HUES48 (cell line): ENCODE measurements at regions not wholly inside any gene's neighbourhood (a gene's known extent, or its start where the extent isn't known, plus 50 kb on each side); places are given as distances from the start of the nearest gene placed in this dataset.

Experiments used
- H3K27ac ChIP-seq: one replicate; pipeline ENCODE4 v1.7.0; 2013; ENCODE audit warnings: low read depth, low read length, inconsistent platforms
- H3K27me3 ChIP-seq: 2 replicates; pipeline ENCODE4 v1.6.1; 2013; ENCODE audit warnings: mild to moderate bottlenecking, low read length; ENCODE audit not compliant: control insufficient read depth, insufficient read depth
- H3K36me3 ChIP-seq: 2 replicates; pipeline ENCODE4 v1.6.1; 2013; ENCODE audit warnings: low read length; ENCODE audit not compliant: control insufficient read depth, insufficient read depth
- H3K4me1 ChIP-seq: 2 replicates; pipeline ENCODE4 v1.6.1; 2013; ENCODE audit warnings: mild to moderate bottlenecking, low read length; ENCODE audit not compliant: control insufficient read depth, insufficient read depth
- H3K4me3 ChIP-seq: 2 replicates; pipeline ENCODE4 v1.5.1; 2013; ENCODE audit warnings: mild to moderate bottlenecking, low read depth, low read length
- H3K9ac ChIP-seq: 2 replicates; pipeline ENCODE4 v1.6.1; 2013; ENCODE audit warnings: mild to moderate bottlenecking, low read depth, low read length, moderate library complexity
- H3K9me3 ChIP-seq: 2 replicates; pipeline ENCODE4 v1.6.1; 2013; ENCODE audit warnings: low read length; ENCODE audit not compliant: control insufficient read depth, insufficient read depth

DNA sequence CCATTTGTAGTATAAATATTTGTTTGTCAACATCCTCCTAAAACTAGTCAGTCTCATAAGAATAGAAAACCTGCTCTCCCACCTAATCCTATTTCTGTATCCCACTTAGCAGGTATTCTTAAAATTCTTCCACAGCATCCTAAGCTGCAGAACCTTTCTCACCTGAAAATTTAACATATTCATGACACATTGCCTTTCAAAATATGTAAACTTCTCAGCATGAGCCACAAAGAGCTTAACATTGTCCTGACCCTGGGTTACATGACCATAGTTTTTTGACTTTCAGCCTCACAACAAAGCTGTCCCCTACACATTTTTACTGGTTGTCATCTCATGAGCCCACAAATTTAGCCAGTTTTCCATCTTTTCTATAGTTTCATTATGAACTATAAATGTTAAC is 712.1 kb downstream of the LTN1 start:
- Histone ChIP-seq H3K4me3 (no peak overlapping the region), H3K27me3 (no peaks in the 10 kb centered on the region), H3K27ac (peak overlapping the region; percentile 83), H3K4me1 (peaks cover 30% of the 10 kb centered on the region), H3K36me3 (no peaks in the 10 kb centered on the region), H3K9ac (no peak overlapping the region), H3K9me3 (no peaks in the 10 kb centered on the region; the same call in 1 of the 2 replicates)

DNA sequence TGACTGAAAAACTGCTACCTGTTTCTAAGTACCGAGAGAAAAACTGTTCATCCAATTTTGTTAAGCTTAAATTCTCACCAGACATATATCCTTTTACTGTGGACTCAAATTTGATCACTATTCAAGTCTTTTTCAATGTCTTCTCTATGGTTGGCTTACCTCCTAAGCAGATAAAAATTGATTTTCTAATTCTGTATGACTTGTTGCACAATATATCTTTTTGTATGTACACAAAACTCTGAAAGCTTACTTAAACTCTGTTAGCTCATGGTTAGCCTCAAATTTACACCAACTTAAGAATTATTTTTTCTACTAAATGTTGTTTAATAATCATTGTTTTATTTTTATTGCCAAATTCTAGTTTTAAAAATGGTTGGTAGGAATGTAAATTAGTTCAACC is 715.4 kb downstream of the LTN1 start:
- Histone ChIP-seq H3K4me1 (peaks cover 12% of the 10 kb centered on the region), H3K4me3 (no peak overlapping the region), H3K9ac (no peak overlapping the region), H3K27me3 (no peaks in the 10 kb centered on the region), H3K9me3 (no peaks in the 10 kb centered on the region; the same call in 1 of the 2 replicates), H3K36me3 (no peaks in the 10 kb centered on the region), H3K27ac (no peak overlapping the region)

GRCh38 chr21:28272272-28272992 is 720.2 kb downstream of the LTN1 start:
- no peak overlapping the region for H3K9ac ChIP-seq
- H3K4me1 ChIP-seq: no peaks in the 10 kb centered on the region
- no peaks in the 10 kb centered on the region for H3K36me3 ChIP-seq
- no peaks in the 10 kb centered on the region for H3K27me3 ChIP-seq
- H3K9me3 ChIP-seq: no peaks in the 10 kb centered on the region; the same call in 1 of the 2 replicates
- H3K27ac ChIP-seq: no peak overlapping the region
- no peak overlapping the region for H3K4me3 ChIP-seq

DNA sequence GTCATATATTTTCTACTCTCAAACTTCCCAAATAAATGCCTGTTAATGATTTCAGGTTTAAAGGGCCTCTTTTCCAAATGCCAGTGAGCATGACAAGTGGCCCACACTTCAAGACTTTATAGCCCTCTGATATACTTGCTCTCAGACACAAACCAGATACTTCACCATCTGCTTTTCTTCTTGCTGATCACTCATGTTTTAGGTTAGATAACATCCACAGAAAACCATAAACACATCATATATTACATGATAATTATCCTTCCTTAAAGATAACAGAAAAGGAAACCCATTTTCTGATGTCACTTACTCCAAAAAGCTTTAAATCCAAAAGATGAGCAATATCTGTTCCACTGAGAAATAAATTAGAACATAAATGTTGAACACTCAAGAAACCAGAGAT is 723.5 kb downstream of the LTN1 start:
- Histone ChIP-seq H3K9me3 (no peaks in the 10 kb centered on the region), H3K36me3 (no peaks in the 10 kb centered on the region)

GRCh38 chr21:28268685-28269084 is 724.0 kb downstream of the LTN1 start:
- Histone ChIP-seq H3K9ac (no peak overlapping the region), H3K36me3 (no peaks in the 10 kb centered on the region), H3K27ac (no peak overlapping the region), H3K27me3 (no peaks in the 10 kb centered on the region), H3K4me1 (no peaks in the 10 kb centered on the region), H3K4me3 (no peak overlapping the region), H3K9me3 (no peaks in the 10 kb centered on the region)

More for the DNA sequence above, 723.5 kb downstream of the LTN1 start:
- no peak overlapping the region for H3K4me3 ChIP-seq
- no peak overlapping the region for H3K27ac ChIP-seq
- H3K4me1 ChIP-seq: no peaks in the 10 kb centered on the region
- no peak overlapping the region for H3K9ac ChIP-seq
- no peaks in the 10 kb centered on the region for H3K27me3 ChIP-seq

GRCh38 chr21:28267449-28267848 is 725.2 kb downstream of the LTN1 start:
- Histone ChIP-seq H3K4me1 (no peaks in the 10 kb centered on the region), H3K9ac (no peak overlapping the region), H3K27ac (no peak overlapping the region), H3K9me3 (no peaks in the 10 kb centered on the region), H3K36me3 (no peaks in the 10 kb centered on the region), H3K4me3 (no peak overlapping the region), H3K27me3 (no peaks in the 10 kb centered on the region)

DNA sequence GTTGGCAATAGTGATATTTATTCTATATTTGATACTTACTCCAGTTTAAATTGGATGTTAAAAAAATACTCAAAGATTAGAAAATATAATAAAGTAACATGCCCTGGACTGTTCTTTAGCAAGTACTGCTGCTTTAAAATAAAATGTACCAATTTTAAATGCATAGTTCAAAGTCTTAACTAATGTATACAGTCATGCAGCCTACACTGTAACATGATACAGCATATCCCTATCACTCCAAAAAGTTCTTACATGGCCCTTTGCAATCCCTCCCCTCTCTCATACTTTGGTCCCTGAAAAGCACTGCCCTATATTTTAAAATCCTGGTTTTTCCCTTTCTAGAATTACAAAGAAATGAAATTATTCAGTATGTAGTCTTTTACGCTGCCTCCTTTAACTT is 726.6 kb downstream of the LTN1 start:
- no peaks in the 10 kb centered on the region for H3K4me1 ChIP-seq
- no peaks in the 10 kb centered on the region for H3K9me3 ChIP-seq
- no peak overlapping the region for H3K27ac ChIP-seq
- no peak overlapping the region for H3K9ac ChIP-seq
- no peaks in the 10 kb centered on the region for H3K27me3 ChIP-seq
- no peaks in the 10 kb centered on the region for H3K36me3 ChIP-seq
- H3K4me3 ChIP-seq: no peak overlapping the region

DNA sequence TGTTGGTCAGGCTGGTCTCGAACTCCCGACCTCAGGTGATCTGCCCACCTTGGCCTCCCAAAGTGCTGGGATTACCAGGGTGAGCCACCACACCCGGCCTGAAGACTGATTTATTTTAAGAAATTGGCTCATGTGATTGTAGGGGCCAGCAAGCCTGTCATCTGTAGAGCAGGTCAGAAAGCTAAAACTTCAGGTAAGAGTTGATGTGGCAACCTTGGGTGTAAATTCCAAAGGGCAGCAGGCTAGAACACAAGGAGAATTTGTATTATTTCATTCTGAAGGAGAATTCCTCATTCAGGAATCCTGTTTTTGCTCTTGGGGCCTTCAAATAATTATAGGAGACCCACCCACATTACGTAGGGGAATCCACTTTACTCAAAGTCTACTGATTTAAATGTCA is 728.7 kb downstream of the LTN1 start:
- Histone ChIP-seq H3K36me3 (no peaks in the 10 kb centered on the region), H3K27me3 (no peaks in the 10 kb centered on the region), H3K27ac (no peak overlapping the region), H3K9ac (no peak overlapping the region), H3K4me1 (no peaks in the 10 kb centered on the region), H3K9me3 (no peaks in the 10 kb centered on the region), H3K4me3 (no peak overlapping the region)

- H3K4me1 ChIP-seq: peaks cover 6% of the 10 kb centered on the region; the same call in 1 of the 2 replicates
- H3K9me3 ChIP-seq: no peaks in the 10 kb centered on the region
- H3K27me3 ChIP-seq: no peaks in the 10 kb centered on the region
- H3K9ac ChIP-seq: no peak overlapping the region
- no peak overlapping the region for H3K27ac ChIP-seq
- H3K36me3 ChIP-seq: no peaks in the 10 kb centered on the region
- H3K4me3 ChIP-seq: no peak overlapping the region
Measured at GRCh38 chr21:28261298-28261697, 731.4 kb downstream of the LTN1 start.

GRCh38 chr21:28257276-28257675 is 735.4 kb downstream of the LTN1 start:
- Histone ChIP-seq H3K9me3 (no peaks in the 10 kb centered on the region), H3K4me1 (peaks cover 6% of the 10 kb centered on the region; the same call in 1 of the 2 replicates), H3K4me3 (no peak overlapping the region), H3K27me3 (no peaks in the 10 kb centered on the region), H3K27ac (no peak overlapping the region), H3K36me3 (no peaks in the 10 kb centered on the region), H3K9ac (no peak overlapping the region)

DNA sequence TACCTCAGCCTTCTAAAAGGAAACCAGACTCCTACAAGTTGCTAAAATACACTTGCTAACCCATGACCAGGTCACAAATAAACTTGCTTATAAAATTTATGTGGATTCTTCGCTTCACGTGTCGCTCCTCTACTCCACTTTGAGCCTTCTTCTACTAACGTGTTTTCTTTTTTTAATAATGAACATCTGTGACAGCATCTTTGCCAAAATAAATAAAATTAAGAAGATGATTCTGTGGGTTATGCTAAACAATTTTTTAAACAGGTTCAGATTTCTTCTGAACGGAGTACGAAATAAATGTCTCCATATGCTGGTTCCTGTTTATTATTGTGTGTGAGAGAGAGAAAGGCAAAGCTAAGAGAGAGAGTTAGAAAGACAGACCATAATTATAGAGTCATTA is 735.8 kb downstream of the LTN1 start:
- Histone ChIP-seq H3K27me3 (no peaks in the 10 kb centered on the region), H3K9ac (no peak overlapping the region), H3K9me3 (no peaks in the 10 kb centered on the region), H3K36me3 (no peaks in the 10 kb centered on the region), H3K27ac (no peak overlapping the region), H3K4me1 (peaks cover 6% of the 10 kb centered on the region; the same call in 1 of the 2 replicates), H3K4me3 (no peak overlapping the region)
